Ovary (tissue), 7 donors: ENCODE measurements at regions not wholly inside any gene's neighbourhood (a gene's known extent, or its start where the extent isn't known, plus 50 kb on each side); places are given as distances from the start of the nearest gene placed in this dataset.

Experiments
- DNase-seq, 5 donors: peaks; one replicate each; pipeline ENCODE4 v3.0.0-alpha.2; 2019 to 2020
- H3K27ac ChIP-seq, 2 donors: fragments of 200-600 bp; one replicate each; pipeline versions ENCODE4 v1.5.1 to v1.8.0; 2019 to 2022
- H3K27me3 ChIP-seq: fragments of 200-600 bp; one replicate; pipeline ENCODE4 v1.8.0; 2022
- H3K36me3 ChIP-seq: fragments of 200-600 bp; sonication (generic); one replicate; pipeline ENCODE4 v1.5.1; 2019
- H3K4me1 ChIP-seq: one replicate; pipeline ENCODE4 v1.8.1; 2013; ENCODE audit warnings: mild to moderate bottlenecking, moderate library complexity; ENCODE audit not compliant: insufficient read depth
- H3K4me3 ChIP-seq: fragments of 200-600 bp; sonication (generic); one replicate; pipeline ENCODE4 v1.5.1; 2017
- H3K9me3 ChIP-seq, 2 donors: fragments of 200-600 bp in 1 of 2; sonication (generic) in 1 of 2; one replicate each; pipeline versions ENCODE4 v1.5.1 to v1.8.1; 2013 to 2019; ENCODE audit warnings: mild to moderate bottlenecking in 1 of 2, moderate library complexity in 1 of 2
- EP300 ChIP-seq: sonication (generic); formaldehyde crosslinking; IDR thresholded peaks from one replicate; pipeline ENCODE4 v1.6.1; 2017; ENCODE audit warnings: antibody characterized with exemption
- POLR2A ChIP-seq: fragments of 450-650 bp; IDR thresholded peaks from one replicate; pipeline ENCODE4 v1.6.1; 2017; ENCODE audit warnings: antibody characterized with exemption, mild to moderate bottlenecking, moderate library complexity
- WGBS, 3 donors: extraction: QIAGEN DNeasy Blood & Tissue Kit in 1 of 3; methylation state at CpG; one replicate each; pipeline versions ENCODE4 v1.1.5 to v1.1.7; 2013 to 2017; 5-methylcytosine and 5-hydroxymethylcytosine counted together
- intact Hi-C, 4 donors: fragments of 100-400 bp; cut with DNase I; formaldehyde crosslinking; loops; one replicate each; pipeline versions ENCODE4 v1.11.0 to v1.15.1; 2022 to 2023
- TF ChIP-seq, protein P1 (sequence below), 3 donors: fragments of 450-650 bp in 2 of 3; fragments of 200-600 bp in 1 of 3; IDR thresholded peaks; one replicate each; pipeline versions ENCODE4 v1.5.1 to v1.8.0; 2016 to 2022; ENCODE audit warnings: antibody characterized with exemption in 3 of 3, mild to moderate bottlenecking in 1 of 3
- donor health status: DM: no; HTN: no; CAD: no; lungs with moderate emphysema.
- donor health status: DM: no; HTN: no; CAD: no.
- donor health status: Bipolar disorder and iron deficiency.
- donor health status: DM: no; HTN: no; CAD: no.
- donor health status: DM: yes; HTN: yes; CAD: no.

DNA sequence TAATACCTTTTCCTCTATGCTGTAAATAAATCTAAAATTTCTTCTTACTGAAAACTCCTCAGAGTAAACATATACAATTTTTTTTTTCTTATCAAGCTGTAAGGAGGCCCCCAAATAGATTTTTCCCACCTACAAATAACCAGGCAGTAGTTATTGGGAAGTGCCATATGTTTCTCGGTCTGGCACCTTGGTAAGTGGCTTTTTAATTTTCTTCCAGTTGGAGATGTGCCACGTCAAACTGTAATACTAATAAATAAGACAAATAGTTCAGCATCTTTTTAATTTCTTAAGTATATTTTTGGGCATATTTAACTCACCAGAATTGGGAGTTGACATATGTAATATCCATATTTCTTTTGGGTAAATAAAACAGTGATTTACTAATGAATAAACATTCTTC is 346.3 kb downstream of the DIPK2A start:
- 93 to 94% (median 93%) methylated on average over 2 of the region's 2 CpGs for WGBS, 3 donors
- no peak for DNase-seq
- H3K9me3 ChIP-seq = no peaks in the 10 kb centered on the region
- H3K27me3 ChIP-seq = no peaks in the 10 kb centered on the region
- H3K4me1 ChIP-seq = no peaks in the 10 kb centered on the region
- H3K4me3 ChIP-seq = no peak overlapping the region
- H3K27ac ChIP-seq = no peak overlapping the region
- H3K36me3 ChIP-seq = no peaks in the 10 kb centered on the region
- intact Hi-C loops = no loop called here
- TF ChIP-seq EP300 (no peak), POLR2A (no peak)
- TF ChIP-seq, protein P1, sequence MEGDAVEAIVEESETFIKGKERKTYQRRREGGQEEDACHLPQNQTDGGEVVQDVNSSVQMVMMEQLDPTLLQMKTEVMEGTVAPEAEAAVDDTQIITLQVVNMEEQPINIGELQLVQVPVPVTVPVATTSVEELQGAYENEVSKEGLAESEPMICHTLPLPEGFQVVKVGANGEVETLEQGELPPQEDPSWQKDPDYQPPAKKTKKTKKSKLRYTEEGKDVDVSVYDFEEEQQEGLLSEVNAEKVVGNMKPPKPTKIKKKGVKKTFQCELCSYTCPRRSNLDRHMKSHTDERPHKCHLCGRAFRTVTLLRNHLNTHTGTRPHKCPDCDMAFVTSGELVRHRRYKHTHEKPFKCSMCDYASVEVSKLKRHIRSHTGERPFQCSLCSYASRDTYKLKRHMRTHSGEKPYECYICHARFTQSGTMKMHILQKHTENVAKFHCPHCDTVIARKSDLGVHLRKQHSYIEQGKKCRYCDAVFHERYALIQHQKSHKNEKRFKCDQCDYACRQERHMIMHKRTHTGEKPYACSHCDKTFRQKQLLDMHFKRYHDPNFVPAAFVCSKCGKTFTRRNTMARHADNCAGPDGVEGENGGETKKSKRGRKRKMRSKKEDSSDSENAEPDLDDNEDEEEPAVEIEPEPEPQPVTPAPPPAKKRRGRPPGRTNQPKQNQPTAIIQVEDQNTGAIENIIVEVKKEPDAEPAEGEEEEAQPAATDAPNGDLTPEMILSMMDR (IDR thresholded peaks at IDR 0.05) = no peak

- Histone ChIP-seq H3K4me1 (no peaks in the 10 kb centered on the region), H3K27ac (no peak overlapping the region), H3K36me3 (no peaks in the 10 kb centered on the region), H3K4me3 (no peak overlapping the region), H3K9me3 (no peaks in the 10 kb centered on the region), H3K27me3 (no peaks in the 10 kb centered on the region)
- no peak for DNase-seq
- intact Hi-C loops = no loop called here
- 89 to 98% (median 94%) methylated on average over 2 of the region's 2 CpGs for WGBS, 3 donors
- TF ChIP-seq POLR2A = no peak
- no peak for TF ChIP-seq EP300
- TF ChIP-seq, protein P1 (IDR thresholded peaks at IDR 0.05) = no peak
Observed at GRCh38 chr3:144324076-144324475, 352.5 kb downstream of the DIPK2A start.

DNA sequence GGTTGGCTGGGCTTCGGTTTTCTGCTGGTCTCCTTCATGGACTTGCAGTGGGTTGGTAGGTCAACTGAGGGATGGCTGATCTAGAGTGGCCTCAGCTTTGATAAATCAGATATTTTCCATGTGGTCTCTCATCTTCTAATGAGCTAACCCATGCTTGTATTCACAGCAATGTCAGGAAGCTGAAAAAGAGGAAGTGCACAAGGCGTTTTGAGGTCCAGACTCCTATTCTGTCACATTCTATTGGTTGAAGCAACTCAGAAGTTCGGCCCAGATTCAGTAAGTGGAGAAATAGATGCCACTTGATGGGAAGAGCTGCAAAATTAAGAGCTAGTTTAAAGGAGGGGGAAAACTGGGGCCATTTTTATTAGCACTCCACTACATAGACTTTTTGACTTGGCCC is 361.2 kb downstream of the DIPK2A start:
- WGBS, 3 donors = 80 to 90% (median 88%) methylated on average over 3 of the region's 3 CpGs
- Histone ChIP-seq H3K27ac (no peak overlapping the region), H3K36me3 (no peaks in the 10 kb centered on the region), H3K9me3 (no peaks in the 10 kb centered on the region), H3K27me3 (no peaks in the 10 kb centered on the region), H3K4me3 (no peak overlapping the region), H3K4me1 (no peaks in the 10 kb centered on the region)
- TF ChIP-seq POLR2A = no peak
- TF ChIP-seq EP300 = no peak
- TF ChIP-seq, protein P1 (IDR thresholded peaks at IDR 0.05) = no peak
- intact Hi-C loops = no loop called here
- no peak for DNase-seq

DNA sequence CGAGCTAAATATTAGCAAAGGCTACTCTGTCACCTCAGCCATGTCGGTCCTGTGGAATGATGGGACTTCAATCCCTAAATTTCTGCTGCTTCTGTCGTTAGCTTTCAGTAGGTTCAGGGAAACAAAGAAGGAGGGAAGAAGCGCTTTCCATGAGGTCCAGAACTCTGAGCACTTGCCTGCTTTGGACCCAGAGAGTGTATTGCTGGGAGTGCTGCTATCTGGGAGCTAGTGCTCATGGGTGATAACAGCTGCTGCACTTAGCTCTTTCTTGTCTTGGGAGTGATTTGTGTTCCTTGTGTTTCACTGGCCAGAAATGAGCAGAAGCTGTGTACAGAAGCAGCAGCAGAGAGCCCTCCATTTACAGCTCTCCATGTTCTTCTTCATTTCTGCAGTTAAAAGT is 369.8 kb downstream of the DIPK2A start:
- intact Hi-C loops = no loop called here
- H3K9me3 ChIP-seq = no peaks in the 10 kb centered on the region
- no peak for DNase-seq
- H3K36me3 ChIP-seq = no peaks in the 10 kb centered on the region
- no peak overlapping the region for H3K4me3 ChIP-seq
- WGBS, 3 donors = 50 to 72% (median 61%) methylated on average over 4 of the region's 4 CpGs
- no peaks in the 10 kb centered on the region for H3K27me3 ChIP-seq
- no peak for TF ChIP-seq POLR2A
- TF ChIP-seq, protein P1 (IDR thresholded peaks at IDR 0.05) = no peak
- no peak for TF ChIP-seq EP300
- no peak overlapping the region for H3K27ac ChIP-seq
- peaks cover 2% of the 10 kb centered on the region for H3K4me1 ChIP-seq

DNA sequence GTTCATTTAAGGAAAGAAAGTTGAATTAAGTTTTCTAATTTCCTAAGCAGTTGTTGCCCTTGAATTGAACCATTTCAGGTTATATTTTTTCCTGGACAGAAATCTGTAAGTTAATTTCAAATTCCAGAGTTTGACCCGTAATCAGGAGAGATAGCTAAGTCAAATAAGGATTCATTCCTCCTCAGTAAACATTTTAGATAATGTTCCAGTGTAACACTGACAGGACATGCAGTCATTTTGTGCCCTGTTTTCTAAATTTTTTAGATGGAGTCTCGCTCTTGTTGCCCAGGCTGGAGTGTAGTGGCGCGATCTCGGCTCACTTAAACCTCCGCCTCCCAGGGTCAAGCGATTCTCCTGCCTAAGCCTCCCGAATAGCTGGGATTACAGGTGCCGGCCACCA is 371.7 kb downstream of the DIPK2A start:
- intact Hi-C loops = no loop called here
- no peak overlapping the region for H3K27ac ChIP-seq
- no peak overlapping the region for H3K4me3 ChIP-seq
- peaks cover 2% of the 10 kb centered on the region for H3K4me1 ChIP-seq
- TF ChIP-seq, protein P1 (IDR thresholded peaks at IDR 0.05) = no peak
- TF ChIP-seq EP300 = no peak
- no peak for TF ChIP-seq POLR2A
- H3K36me3 ChIP-seq = no peaks in the 10 kb centered on the region
- no peaks in the 10 kb centered on the region for H3K27me3 ChIP-seq
- no peaks in the 10 kb centered on the region for H3K9me3 ChIP-seq
- DNase-seq = no peak
- 89 to 93% (median 90%) methylated on average over 9 of the region's 9 CpGs for whole genome bisulfite sequencing, 3 donors
